ENCODE measurements at regions not wholly inside any gene's neighbourhood (a gene's known extent, or its start where the extent isn't known, plus 50 kb on each side); places are given as distances from the start of the nearest gene placed in this dataset.
"Not testable (repeated sequence)": the region's sequence is repeated elsewhere in the genome, so short reads cannot be mapped to it uniquely, and the experiment has no call there.

DNA sequence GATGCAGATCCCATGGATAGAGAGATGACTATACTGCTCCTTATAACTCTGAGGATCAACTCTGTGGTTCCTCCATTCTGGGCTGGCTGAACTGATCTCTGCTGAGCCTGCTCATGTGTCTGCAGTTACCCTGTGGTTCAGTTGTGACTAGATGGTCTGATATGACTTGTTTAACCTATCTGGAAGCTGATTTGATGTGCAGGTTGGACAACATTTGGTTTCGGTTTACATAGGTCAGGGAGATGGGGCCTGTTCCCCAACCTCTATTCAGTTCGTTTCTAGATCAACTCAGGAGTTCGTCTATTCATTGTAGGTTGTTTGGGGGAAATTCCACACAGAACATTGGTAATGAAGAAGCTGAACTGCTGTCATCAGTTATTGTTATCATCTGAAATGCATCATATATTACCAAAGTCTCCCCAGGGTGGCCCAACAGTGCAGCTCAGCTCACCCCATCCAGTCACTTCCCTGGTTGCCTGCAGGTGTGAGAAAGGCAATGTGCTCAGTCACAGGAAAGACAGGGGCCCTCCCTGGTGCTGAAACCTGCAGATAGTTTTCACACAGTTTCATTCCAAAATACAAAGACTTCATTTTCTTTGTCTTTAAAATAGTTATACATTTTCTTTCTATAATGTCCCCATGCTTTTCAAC is 415.0 kb downstream of the RPIA start:
- H3K36me3 ChIP-seq; H3K4me3 ChIP-seq; H3K9ac ChIP-seq; H3K4me1 ChIP-seq; H3K9me3 ChIP-seq (replicated peaks in 1 of 11); H4K20me1 ChIP-seq; H3K27me3 ChIP-seq; H3K27ac ChIP-seq; H3K4me2 ChIP-seq: not testable (repeated sequence)

DNA sequence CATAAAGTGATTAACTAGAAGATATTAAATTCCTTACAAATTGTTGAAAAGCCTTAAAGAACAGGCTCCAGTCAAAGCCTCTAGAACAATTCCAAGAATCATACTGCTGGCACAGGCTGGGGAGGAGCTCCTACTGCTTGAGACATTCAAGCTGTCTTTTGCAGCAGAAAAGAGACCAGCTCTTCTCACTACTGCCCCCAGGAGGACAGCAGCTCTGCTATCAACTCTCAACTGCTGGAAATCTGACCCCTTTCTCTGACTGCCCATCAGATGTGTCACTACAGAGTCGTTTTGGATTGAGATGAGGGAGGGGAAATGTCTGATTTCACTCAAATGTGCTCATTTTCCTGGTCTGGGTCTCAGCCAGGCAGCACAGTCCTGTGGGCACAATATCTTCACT is 421.0 kb downstream of the RPIA start:
- not testable (repeated sequence) for H3K4me1 ChIP-seq; H4K20me1 ChIP-seq; H3K4me2 ChIP-seq; H3K9ac ChIP-seq; H3K27me3 ChIP-seq; H3K9me3 ChIP-seq (replicated peaks in 1 of 11); H3K27ac ChIP-seq; H3K4me3 ChIP-seq; H3K36me3 ChIP-seq

DNA sequence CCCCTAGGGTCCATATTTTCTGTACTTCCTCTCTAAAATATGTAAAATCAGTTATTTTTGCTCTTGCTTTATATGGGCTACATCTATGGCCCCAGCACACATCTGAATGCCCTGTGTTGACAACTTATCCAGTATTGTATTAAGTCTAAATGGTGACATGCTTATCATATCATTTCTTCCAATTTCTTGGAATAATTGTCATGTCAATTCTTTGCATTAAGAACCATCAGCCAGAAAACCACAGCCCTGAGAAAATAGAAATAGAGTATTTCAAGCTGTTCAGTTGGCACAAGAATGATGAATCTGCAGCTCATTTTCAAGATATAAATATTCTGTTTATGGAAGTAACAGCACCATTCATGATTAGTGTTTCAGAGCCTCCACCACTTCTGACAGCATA is 421.8 kb downstream of the RPIA start:
- H3K4me3 ChIP-seq; H3K36me3 ChIP-seq; H3K9me3 ChIP-seq (replicated peaks in 1 of 11); H3K27ac ChIP-seq; H3K4me1 ChIP-seq; H3K27me3 ChIP-seq; H3K9ac ChIP-seq; H4K20me1 ChIP-seq; H3K4me2 ChIP-seq: not testable (repeated sequence)

DNA sequence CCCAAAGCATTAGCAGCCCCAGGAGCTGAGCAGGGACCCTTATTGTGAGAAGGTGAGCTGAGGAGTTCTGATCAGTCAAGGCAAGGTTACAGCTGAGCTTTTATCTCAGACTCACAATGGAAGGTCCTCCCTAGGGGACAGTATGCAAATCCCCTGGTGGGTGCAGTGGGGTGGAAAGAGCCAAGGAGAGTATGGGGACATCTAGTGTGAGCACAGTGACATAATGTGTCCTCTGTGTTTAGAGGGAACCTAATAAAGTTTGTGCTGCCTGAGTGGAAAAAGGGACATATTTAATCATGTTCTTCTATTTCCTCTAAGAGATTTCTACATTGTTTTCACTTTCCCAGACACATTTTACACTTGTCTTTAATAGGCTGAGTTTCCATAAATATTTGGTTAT is 438.0 kb downstream of the RPIA start:
- not testable (repeated sequence) for H3K9ac ChIP-seq; H4K20me1 ChIP-seq; H3K9me3 ChIP-seq (replicated peaks in 1 of 11); H3K36me3 ChIP-seq; H3K4me1 ChIP-seq; H3K4me3 ChIP-seq; H3K27ac ChIP-seq; H3K27me3 ChIP-seq; H3K4me2 ChIP-seq

DNA sequence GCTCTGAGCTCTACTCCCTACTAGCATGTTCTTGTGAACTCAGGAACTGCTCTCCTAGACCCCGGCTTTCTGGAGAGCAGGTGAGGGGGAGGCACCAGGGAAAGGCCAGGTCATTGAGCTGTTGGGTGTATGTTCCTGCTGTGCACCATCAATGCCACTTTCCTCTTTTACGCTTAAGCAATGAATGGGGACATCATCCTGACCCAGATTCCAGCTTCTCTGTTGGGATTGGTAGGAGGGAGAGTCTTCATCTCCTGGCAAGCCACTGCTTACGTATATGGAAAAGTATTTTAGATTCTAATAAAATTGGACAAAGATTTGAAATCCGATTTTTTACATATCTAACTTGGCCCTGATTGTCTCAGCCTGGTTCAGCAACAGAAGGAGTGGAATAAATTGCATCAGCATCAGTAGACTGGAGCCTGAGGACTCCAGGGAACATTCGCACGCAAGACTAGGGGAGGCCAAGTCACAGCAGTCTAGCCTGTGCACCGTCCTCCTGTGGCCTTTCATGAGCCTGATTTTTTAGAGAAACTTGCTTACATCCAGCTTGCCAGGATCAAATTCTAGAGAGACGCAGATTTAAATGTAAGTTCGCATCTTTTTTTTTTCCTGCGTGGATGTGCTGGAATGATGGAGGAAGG is 439.3 kb downstream of the RPIA start:
- H3K36me3 ChIP-seq; H3K27ac ChIP-seq; H3K4me3 ChIP-seq; H3K9ac ChIP-seq; H3K4me2 ChIP-seq; H3K4me1 ChIP-seq; H4K20me1 ChIP-seq; H3K9me3 ChIP-seq (replicated peaks in 1 of 11); H3K27me3 ChIP-seq: not testable (repeated sequence)

GRCh38 chr2:89142959-89143358 is 451.5 kb downstream of the RPIA start:
- H3K4me1 ChIP-seq, result peaks cover 0 to 40% (median 21%) of the 10 kb centered on the region in 10 experiments; a peak in 15 of 20 replicates
- H3K36me3 ChIP-seq; H4K20me1 ChIP-seq; H3K27me3 ChIP-seq; H3K9me3 ChIP-seq (replicated peaks in 1 of 11): not testable (repeated sequence)
- H3K4me2 ChIP-seq, result peak overlapping the region in 9 of 11 experiments; percentile 21 to 82 (median 69); a peak in 18 of 22 replicates
- peak overlapping the region in 3 of 11 experiments; percentile 30 to 56 (median 44); a peak in 4 of 22 replicates for H3K9ac ChIP-seq
- peak overlapping the region in 4 of 11 experiments; percentile 31 to 41 (median 36); a peak in 7 of 22 replicates for H3K27ac ChIP-seq
- peak overlapping the region in 2 of 10 experiments; percentile 19 to 32; a peak in 1 of 20 replicates for H3K4me3 ChIP-seq

DNA sequence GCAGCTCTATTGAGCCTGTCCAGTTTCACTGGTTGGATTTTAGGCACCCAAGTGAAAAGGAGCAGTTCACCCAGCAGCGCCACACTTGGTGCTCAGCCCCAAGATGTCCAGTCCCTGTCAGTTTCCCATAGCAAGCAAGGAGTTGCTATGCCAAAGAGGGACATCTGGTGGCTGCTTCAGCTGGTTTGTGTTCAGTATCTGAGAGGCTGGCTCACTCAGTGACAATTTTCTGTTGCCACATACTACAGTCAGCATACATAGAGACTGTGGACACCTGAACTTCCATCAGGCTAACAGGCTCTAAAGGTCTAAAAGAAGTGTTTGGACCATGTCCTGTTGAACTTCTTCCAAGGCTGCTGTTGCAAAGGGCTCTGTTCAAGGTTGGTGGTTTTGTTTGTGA is 453.9 kb downstream of the RPIA start:
- H3K4me1 ChIP-seq, result peaks cover 0 to 51% (median 27%) of the 10 kb centered on the region in 10 experiments; a peak in 15 of 20 replicates
- not testable (repeated sequence) for H3K36me3 ChIP-seq; H3K4me2 ChIP-seq; H3K4me3 ChIP-seq; H4K20me1 ChIP-seq; H3K9ac ChIP-seq; H3K27ac ChIP-seq; H3K27me3 ChIP-seq; H3K9me3 ChIP-seq (replicated peaks in 1 of 11)

GRCh38 chr2:89148256-89148655 is 456.8 kb downstream of the RPIA start:
- H3K4me1 ChIP-seq, result peaks cover 4 to 62% (median 39%) of the 10 kb centered on the region in 10 experiments; a peak in 17 of 20 replicates
- H3K4me2 ChIP-seq, result peak overlapping the region in 5 of 11 experiments; percentile 27 to 51 (median 42); a peak in 9 of 22 replicates
- H3K27ac ChIP-seq; H3K9ac ChIP-seq; H3K27me3 ChIP-seq; H3K36me3 ChIP-seq; H3K9me3 ChIP-seq (replicated peaks in 1 of 11); H4K20me1 ChIP-seq; H3K4me3 ChIP-seq: not testable (repeated sequence)

DNA sequence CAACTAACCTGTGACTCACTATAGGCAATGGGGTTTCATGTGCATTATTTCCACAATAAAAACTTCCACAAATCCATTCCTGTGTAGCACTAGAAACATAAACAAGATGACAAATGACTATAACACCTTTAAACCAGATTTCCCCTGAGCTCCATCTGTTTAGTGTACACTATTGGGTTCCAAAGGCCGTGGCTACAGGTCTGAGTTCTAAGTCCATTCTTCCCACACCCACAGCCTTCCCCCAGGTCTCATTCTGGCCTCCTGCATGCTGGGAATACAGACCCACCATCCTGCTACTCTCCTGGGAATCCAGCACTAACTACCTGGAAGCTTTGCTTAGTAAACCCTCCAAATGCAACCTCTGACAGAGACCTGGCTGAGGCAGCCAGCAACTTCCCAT is 460.2 kb downstream of the RPIA start:
- not testable (repeated sequence) for H3K4me3 ChIP-seq; H3K27me3 ChIP-seq; H4K20me1 ChIP-seq; H3K36me3 ChIP-seq; H3K9me3 ChIP-seq (replicated peaks in 1 of 11)
- H3K9ac ChIP-seq, result peak overlapping the region in 1 of 11 experiments; percentile 34; a peak in 1 of 22 replicates
- H3K27ac ChIP-seq, result peak overlapping the region in 4 of 11 experiments; percentile 32 to 91 (median 70); a peak in 7 of 22 replicates
- H3K4me2 ChIP-seq, result peak overlapping the region in 5 of 11 experiments; percentile 37 to 82 (median 77); a peak in 9 of 22 replicates
- H3K4me1 ChIP-seq, result peaks cover 4 to 46% (median 30%) of the 10 kb centered on the region in 10 experiments; a peak in 17 of 20 replicates

DNA sequence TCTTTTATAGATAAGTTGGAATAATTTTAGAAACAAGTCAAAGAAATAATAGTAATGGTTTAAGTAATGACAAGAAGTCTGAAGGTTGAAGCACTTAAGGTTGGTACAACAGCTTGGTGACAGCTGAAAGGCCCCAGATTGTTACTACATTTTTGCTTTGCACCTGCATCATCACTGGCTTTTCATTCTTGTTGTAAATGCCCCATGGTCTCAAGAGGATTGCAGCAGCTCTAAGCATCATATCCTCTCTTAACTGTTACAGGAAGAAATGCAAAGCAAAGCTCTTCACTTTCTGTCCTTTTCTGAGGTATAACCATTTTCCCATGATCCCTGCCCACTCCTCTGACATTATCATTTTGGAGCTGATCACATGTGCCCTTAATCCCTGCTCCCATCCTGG is 461.0 kb downstream of the RPIA start:
- H3K9ac ChIP-seq, result peak overlapping the region in 4 of 11 experiments; percentile 32 to 75 (median 62); a peak in 5 of 22 replicates
- H3K27ac ChIP-seq, result peak overlapping the region in 6 of 11 experiments; percentile 27 to 91 (median 68); a peak in 10 of 22 replicates
- H3K9me3 ChIP-seq (replicated peaks in 1 of 11); H3K27me3 ChIP-seq; H3K4me3 ChIP-seq; H4K20me1 ChIP-seq; H3K36me3 ChIP-seq: not testable (repeated sequence)
- H3K4me2 ChIP-seq, result peak overlapping the region in 9 of 11 experiments; percentile 39 to 82 (median 73); a peak in 16 of 22 replicates
- peaks cover 4 to 46% (median 30%) of the 10 kb centered on the region in 10 experiments; a peak in 17 of 20 replicates for H3K4me1 ChIP-seq

DNA sequence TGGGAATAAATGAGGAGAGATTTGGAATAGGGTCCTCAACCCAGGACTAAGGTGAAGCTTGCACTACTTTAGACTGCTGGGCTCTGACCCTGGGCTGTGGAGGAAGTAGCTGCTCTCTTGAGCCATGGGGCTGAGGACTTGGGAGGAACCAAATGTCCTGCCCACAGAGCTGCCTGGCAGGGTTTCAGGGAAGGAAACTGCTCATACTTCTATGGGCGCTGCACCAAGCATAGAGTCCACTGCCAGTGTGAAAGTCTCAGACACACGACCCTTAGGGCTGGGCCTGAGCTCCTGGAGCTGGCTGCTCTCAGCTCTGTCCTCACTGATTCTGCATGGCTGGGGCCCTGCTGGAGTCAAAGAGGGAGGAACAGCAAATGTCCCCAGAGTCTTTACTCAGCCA is 461.7 kb downstream of the RPIA start:
- H3K27ac ChIP-seq, result peak overlapping the region in 6 of 11 experiments; percentile 27 to 91 (median 68); a peak in 9 of 22 replicates
- H3K27me3 ChIP-seq; H3K4me3 ChIP-seq; H3K9me3 ChIP-seq (replicated peaks in 1 of 11); H4K20me1 ChIP-seq; H3K36me3 ChIP-seq: not testable (repeated sequence)
- H3K4me1 ChIP-seq, result peaks cover 4 to 40% (median 28%) of the 10 kb centered on the region in 10 experiments; a peak in 17 of 20 replicates
- peak overlapping the region in 4 of 11 experiments; percentile 32 to 75 (median 62); a peak in 4 of 22 replicates for H3K9ac ChIP-seq
- H3K4me2 ChIP-seq, result peak overlapping the region; percentile 26 to 82 (median 61); a peak in 17 of 22 replicates

GRCh38 chr2:89154247-89154682 is 462.8 kb downstream of the RPIA start:
- not testable (repeated sequence) for H3K4me3 ChIP-seq; H3K27ac ChIP-seq; H3K9ac ChIP-seq; H3K9me3 ChIP-seq (replicated peaks in 1 of 11); H4K20me1 ChIP-seq; H3K27me3 ChIP-seq; H3K36me3 ChIP-seq
- H3K4me2 ChIP-seq, result peak overlapping the region in 2 of 11 experiments; percentile 30 to 34; a peak in 2 of 22 replicates
- peaks cover 4 to 35% (median 25%) of the 10 kb centered on the region in 10 experiments; a peak in 17 of 20 replicates for H3K4me1 ChIP-seq

- H3K4me3 ChIP-seq; H3K27ac ChIP-seq; H3K27me3 ChIP-seq; H3K9me3 ChIP-seq (replicated peaks in 1 of 11); H4K20me1 ChIP-seq; H3K4me1 ChIP-seq; H3K9ac ChIP-seq; H3K36me3 ChIP-seq; H3K4me2 ChIP-seq: not testable (repeated sequence)
Measured at GRCh38 chr2:89160306-89160705, 468.8 kb downstream of the RPIA start.

DNA sequence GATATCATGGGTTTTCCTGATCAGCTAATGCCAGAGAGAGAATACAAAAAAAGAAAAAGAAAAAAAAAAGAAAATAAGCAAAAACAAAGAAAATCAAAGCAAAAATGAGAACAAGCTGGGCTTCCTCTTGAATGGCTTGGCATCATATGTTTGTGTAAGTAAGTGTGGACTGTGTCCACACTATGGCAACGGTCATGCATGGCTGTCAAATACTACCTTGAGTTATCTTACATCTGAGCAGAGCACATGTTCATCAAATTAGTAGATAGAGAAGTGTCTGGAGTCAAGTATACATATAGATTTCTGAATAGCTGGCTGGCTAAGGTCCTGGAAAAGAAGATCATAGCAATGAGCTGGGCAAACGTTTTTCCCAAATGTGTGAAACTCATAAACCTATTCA is 470.2 kb downstream of the RPIA start:
- not testable (repeated sequence) for H3K4me1 ChIP-seq; H3K27me3 ChIP-seq; H3K36me3 ChIP-seq; H3K9ac ChIP-seq; H3K4me2 ChIP-seq; H3K4me3 ChIP-seq; H3K27ac ChIP-seq; H3K9me3 ChIP-seq (replicated peaks in 1 of 11); H4K20me1 ChIP-seq

Data from BLaER1 treated with 17β-estradiol and CSF1 and Interleukin-3, amounts not matched to agents 10 nM and 100 nM (cell line).